H1 (cell line): ENCODE measurements at regions not wholly inside any gene's neighbourhood (a gene's known extent, or its start where the extent isn't known, plus 50 kb on each side); places are given as distances from the start of the nearest gene placed in this dataset.

ENCODE experiments used
- CTCF ChIA-PET: fragments of 300-600 bp; sonication (Branson Sonifier 250); formaldehyde crosslinking; loops from one replicate; lab custom pipeline; 2021; ENCODE audit not compliant: partially characterized antibody; lab: Charles Lee
- POLR2A ChIA-PET: fragments of 300-600 bp; sonication (Branson Sonifier 250); formaldehyde crosslinking; loops from one replicate; lab custom pipeline; 2021; ENCODE audit warnings: inconsistent platforms; ENCODE audit not compliant: partially characterized antibody; lab: Charles Lee
- DNase-seq, 2 experiments: peaks; one replicate each; pipeline versions ENCODE4 v3.0.0 to v3.0.0-alpha.2; 2010 to 2022; ENCODE audit warnings: low spot score in 2 of 2, low read depth in 1 of 2, mixed read lengths in 1 of 2
- FAIRE-seq: peaks from 2 replicates; lab custom pipeline; 2011; peaks lifted over from hg19 to GRCh38; lab: Jason Lieb, UNC
- H2AFZ ChIP-seq: 2 replicates; pipeline ENCODE4 v1.8.1; 2012; ENCODE audit warnings: low read length, inconsistent platforms
- H2AK5ac ChIP-seq: 2 replicates; pipeline ENCODE4 v1.6.1; 2013; ENCODE audit warnings: low read depth, low read length
- H2BK120ac ChIP-seq: replicated peaks from 2 replicates; pipeline ENCODE3; 2013; ENCODE audit warnings: low read depth, low read length, inconsistent platforms
- H2BK12ac ChIP-seq: 2 replicates; pipeline ENCODE4 v1.6.1; 2013; ENCODE audit warnings: low read depth, low read length
- H2BK15ac ChIP-seq: 2 replicates; pipeline ENCODE4 v1.6.1; 2013; ENCODE audit warnings: low read length
- H2BK20ac ChIP-seq: 2 replicates; pipeline ENCODE4 v1.6.1; 2013; ENCODE audit warnings: low read length
- H2BK5ac ChIP-seq: 2 replicates; pipeline ENCODE4 v1.6.1; 2013; ENCODE audit warnings: low read depth, low read length
- H3K14ac ChIP-seq: 2 replicates; pipeline ENCODE4 v1.6.1; 2013; ENCODE audit warnings: inconsistent platforms; ENCODE audit not compliant: insufficient read length
- H3K18ac ChIP-seq: 2 replicates; pipeline ENCODE4 v1.6.1; 2013; ENCODE audit warnings: low read length; ENCODE audit errors: extremely low read depth
- H3K23ac ChIP-seq: 2 replicates; pipeline ENCODE4 v1.6.1; 2013; ENCODE audit warnings: inconsistent platforms; ENCODE audit not compliant: insufficient read length
- H3K23me2 ChIP-seq: 2 replicates; pipeline ENCODE4 v1.6.1; 2013; ENCODE audit warnings: low read depth, low read length
- H3K27ac ChIP-seq: 2 replicates; pipeline ENCODE4 v1.6.1; 2011; ENCODE audit warnings: low read depth, low read length, inconsistent platforms
- H3K27me3 ChIP-seq, 4 experiments: replicated peaks in 1 of 4; 1 replicate in 1 of 4; 2 replicates in 3 of 4; pipeline versions ENCODE4 v1.6.1 to v1.8.1; 2011 to 2013; ENCODE audit warnings: low read length in 3 of 4, mild to moderate bottlenecking in 3 of 4, inconsistent platforms in 2 of 4, mixed read lengths in 2 of 4, moderate library complexity in 1 of 4; ENCODE audit not compliant: control insufficient read depth in 3 of 4, insufficient read depth in 3 of 4; ENCODE audit errors: extremely low read depth in 1 of 4
- H3K36me3 ChIP-seq, 4 experiments: 2 replicates each; pipeline versions ENCODE4 v1.6.1 to v1.8.1; 2011 to 2013; ENCODE audit warnings: mild to moderate bottlenecking in 4 of 4, low read length in 3 of 4, moderate library complexity in 2 of 4, control low read depth in 1 of 4, inconsistent platforms in 1 of 4; ENCODE audit not compliant: insufficient read depth in 4 of 4, control insufficient read depth in 2 of 4
- H3K4ac ChIP-seq: replicated peaks from 2 replicates; pipeline ENCODE3; 2013; ENCODE audit warnings: low read length, low read depth, mixed read lengths, inconsistent platforms; ENCODE audit not compliant: insufficient read length
- H3K4me1 ChIP-seq, 4 experiments: replicated peaks in 1 of 4; 1 replicate in 1 of 4; 2 replicates in 3 of 4; pipeline versions ENCODE4 v1.6.1 to v1.8.1; 2011 to 2013; ENCODE audit warnings: low read length in 3 of 4, inconsistent platforms in 2 of 4, mixed read lengths in 1 of 4; ENCODE audit not compliant: insufficient read depth in 4 of 4, control insufficient read depth in 3 of 4
- H3K4me2 ChIP-seq, 2 experiments: 2 replicates each; pipeline versions ENCODE4 v1.6.1 to v1.8.1; 2011 to 2013; ENCODE audit warnings: low read depth in 2 of 2, low read length in 2 of 2, control low read depth in 1 of 2, inconsistent platforms in 1 of 2, mild to moderate bottlenecking in 1 of 2; ENCODE audit not compliant: insufficient read depth in 1 of 2
- H3K4me3 ChIP-seq, 4 experiments: fragments of 200-600, 300-600 bp in 1 of 4; sonication (generic), shearing (Covaris generic), sonication (Bioruptor Twin) in 1 of 4; 2 replicates each; pipeline versions ENCODE4 v1.5.1 to v1.8.1; 2011 to 2016; ENCODE audit warnings: low read length in 4 of 4, low read depth in 3 of 4, control low read depth in 2 of 4, inconsistent platforms in 2 of 4, mild to moderate bottlenecking in 2 of 4, mixed read lengths in 1 of 4, moderate library complexity in 1 of 4; ENCODE audit not compliant: insufficient read depth in 2 of 4; ENCODE audit errors: extremely low read depth in 1 of 4
- H3K56ac ChIP-seq: replicated peaks from 2 replicates; pipeline ENCODE3; 2013; ENCODE audit warnings: low read depth, mild to moderate bottlenecking, mixed read lengths, low read length, inconsistent platforms; ENCODE audit not compliant: insufficient read length
- H3K79me1 ChIP-seq: 2 replicates; pipeline ENCODE4 v1.6.1; 2013; ENCODE audit warnings: low read depth, low read length, control low read depth
- H3K79me2 ChIP-seq, 2 experiments: 2 replicates each; pipeline versions ENCODE4 v1.6.1 to v1.8.1; 2012 to 2013; ENCODE audit warnings: low read length in 2 of 2, mild to moderate bottlenecking in 2 of 2, inconsistent platforms in 1 of 2; ENCODE audit not compliant: insufficient read depth in 2 of 2, control insufficient read depth in 1 of 2
- H3K9ac ChIP-seq, 4 experiments: replicated peaks in 1 of 4; 1 replicate in 1 of 4; 2 replicates in 3 of 4; pipeline versions ENCODE4 v1.6.1 to v1.8.1; 2011 to 2013; ENCODE audit warnings: low read depth in 3 of 4, low read length in 3 of 4, control low read depth in 2 of 4, mild to moderate bottlenecking in 2 of 4, moderate library complexity in 2 of 4, inconsistent platforms in 1 of 4; ENCODE audit errors: extremely low read depth in 1 of 4
- H3K9me3 ChIP-seq, 2 experiments: 2 replicates each; pipeline versions ENCODE4 v1.6.1 to v1.8.1; 2012 to 2013; ENCODE audit warnings: mild to moderate bottlenecking in 2 of 2, moderate library complexity in 2 of 2, control low read depth in 1 of 2, inconsistent platforms in 1 of 2, low read depth in 1 of 2, low read length in 1 of 2, mixed read lengths in 1 of 2; ENCODE audit not compliant: insufficient read depth in 2 of 2
- H4K20me1 ChIP-seq, 2 experiments: replicated peaks in 1 of 2; 2 replicates each; pipeline versions ENCODE3 to v1.8.1; 2011 to 2013; ENCODE audit warnings: inconsistent platforms in 2 of 2, low read length in 2 of 2, mild to moderate bottlenecking in 1 of 2; ENCODE audit not compliant: insufficient read depth in 2 of 2, control insufficient read depth in 1 of 2
- H4K5ac ChIP-seq: 2 replicates; pipeline ENCODE4 v1.6.1; 2013; ENCODE audit warnings: low read length, low read depth, mixed read lengths, inconsistent platforms; ENCODE audit not compliant: insufficient read length
- H4K8ac ChIP-seq: 2 replicates; pipeline ENCODE4 v1.8.0; 2013; ENCODE audit warnings: mild to moderate bottlenecking, moderate library complexity, low read length, inconsistent platforms; ENCODE audit not compliant: insufficient read depth; ENCODE audit errors: extremely low read depth
- H4K91ac ChIP-seq: replicated peaks from 2 replicates; pipeline ENCODE3; 2013; ENCODE audit warnings: low read length, mixed read lengths, inconsistent platforms; ENCODE audit not compliant: insufficient read length
- CHD2 ChIP-seq: IDR thresholded peaks from 2 replicates; pipeline ENCODE4 v1.6.1; 2012; ENCODE audit warnings: low read length, improper control_type of control experiment
- HDAC2 ChIP-seq, 2 experiments: fragments of 300-600 bp in 1 of 2; sonication (generic) in 1 of 2; IDR thresholded peaks; 2 replicates each; pipeline ENCODE4 v1.6.1; 2011 to 2012; ENCODE audit warnings: low read depth in 2 of 2, low read length in 2 of 2, mild to moderate bottlenecking in 2 of 2, moderate library complexity in 2 of 2, borderline replicate concordance in 1 of 2, inconsistent platforms in 1 of 2
- JUND ChIP-seq: IDR thresholded peaks from 2 replicates; pipeline ENCODE4 v1.6.1; 2011; ENCODE audit warnings: mild to moderate bottlenecking, improper control_type of control experiment, low read length
- PHF8 ChIP-seq: fragments of 200-600 bp; sonication (generic); conservative IDR thresholded peaks from 2 replicates; pipeline ENCODE4 v1.7.1; 2012; ENCODE audit warnings: low read depth, mild to moderate bottlenecking, inconsistent platforms, low read length, moderate library complexity
- RNF2 ChIP-seq: fragments of 200-900, 300-1000 bp; sonication (generic); IDR thresholded peaks from 2 replicates; pipeline ENCODE4 v1.7.1; 2016; ENCODE audit warnings: borderline replicate concordance, low read depth, mild to moderate bottlenecking, antibody characterized with exemption, low read length; ENCODE audit not compliant: poor library complexity, severe bottlenecking; ENCODE audit errors: missing control alignments
- SAP30 ChIP-seq: fragments of 300-600 bp; sonication (generic); IDR thresholded peaks from 2 replicates; pipeline ENCODE4 v1.7.1; 2012; ENCODE audit warnings: low read length, moderate library complexity, mild to moderate bottlenecking, inconsistent platforms; ENCODE audit not compliant: insufficient read depth, insufficient replicate concordance
- SIN3A ChIP-seq, 2 experiments: IDR thresholded peaks in 1 of 2; conservative IDR thresholded peaks in 1 of 2; 2 replicates each; pipeline ENCODE4 v1.6.1; 2011 to 2012; ENCODE audit warnings: low read length in 2 of 2, improper control_type of control experiment in 1 of 2, low read depth in 1 of 2, mild to moderate bottlenecking in 1 of 2
- TAF7 ChIP-seq: optimal IDR thresholded peaks from 2 replicates; pipeline ENCODE3; 2011; ENCODE audit warnings: low read depth, mild to moderate bottlenecking, inconsistent platforms, low read length, moderate library complexity, borderline replicate concordance
- WGBS, 2 experiments: shearing (Covaris generic) in 1 of 2; methylation state at CpG; one replicate each; pipeline versions ENCODE4 v1.1.6 to v1.1.7; 2013 to 2015; ENCODE audit warnings: low lambda C conversion rate in 2 of 2, mixed read lengths in 2 of 2, inconsistent platforms in 1 of 2, low coverage in 1 of 2, missing lambda C conversion rate in 1 of 2; ENCODE audit not compliant: insufficient replicate concordance in 2 of 2, insufficient coverage in 1 of 2, insufficient read length in 1 of 2; ENCODE audit errors: extremely low coverage in 1 of 2, missing lambda C conversion rate in 1 of 2; 5-methylcytosine and 5-hydroxymethylcytosine counted together
- TF ChIP-seq, protein P1 (sequence below): IDR thresholded peaks from 2 replicates; pipeline ENCODE4 v1.6.1; 2012; ENCODE audit warnings: inconsistent platforms
- TF ChIP-seq, protein P2 (sequence below), 3 experiments: IDR thresholded peaks; 1 replicate in 2 of 3; 2 replicates in 1 of 3; pipeline versions ENCODE4 v1.5.1 to v1.6.1; 2011; ENCODE audit warnings: low read length in 3 of 3, mild to moderate bottlenecking in 3 of 3, inconsistent platforms in 2 of 3, low read depth in 1 of 3, moderate library complexity in 1 of 3; ENCODE audit not compliant: insufficient read depth in 1 of 3; ENCODE audit errors: control extremely low read depth in 1 of 3

DNA sequence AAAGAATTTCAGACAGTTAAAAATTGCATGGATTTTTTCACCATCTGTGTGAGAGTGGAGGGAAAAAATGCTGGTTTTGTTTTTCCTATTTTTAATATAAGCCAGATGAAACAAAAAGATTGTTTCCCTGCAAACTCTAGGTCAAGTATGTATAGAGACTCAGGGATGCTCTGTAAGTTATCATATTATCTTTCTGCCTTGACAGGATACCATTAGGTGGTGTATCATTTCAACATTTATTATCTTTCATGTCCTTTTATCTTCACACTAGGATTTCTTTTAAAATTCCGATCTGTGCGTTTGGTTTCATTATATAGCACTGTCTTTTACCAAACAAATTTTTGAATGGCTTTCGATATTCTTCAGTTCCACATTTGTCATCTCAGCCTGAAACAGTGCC lies 225.3 kb downstream of the EN1 start:
- FAIRE-seq: no peak
- DNase-seq: no peak
- Histone ChIP-seq H2BK20ac (no peak overlapping the region), H3K27ac (no peak overlapping the region), H3K23me2 (no peaks in the 10 kb centered on the region), H3K9ac (no peak overlapping the region), H2AK5ac (no peak overlapping the region), H3K36me3 (no peaks in the 10 kb centered on the region), H3K79me1 (no peaks in the 10 kb centered on the region), H3K14ac (no peak overlapping the region), H2BK5ac (no peak overlapping the region), H4K5ac (no peak overlapping the region), H3K4me1 (peaks cover 0 to 2% (median 0%) of the 10 kb centered on the region in 4 experiments; a peak in 2 of 7 replicates), H2BK15ac (no peak overlapping the region), H3K4me3 (no peak overlapping the region), H3K27me3 (no peaks in the 10 kb centered on the region; a peak in 1 of 7 replicates), H3K4me2 (no peak overlapping the region), H2BK12ac (no peak overlapping the region), H3K23ac (no peak overlapping the region), H3K4ac (no peak overlapping the region), H3K9me3 (no peaks in the 10 kb centered on the region), H4K91ac (no peak overlapping the region), H3K18ac (no peak overlapping the region), H2BK120ac (no peak overlapping the region), H4K20me1 (no peaks in the 10 kb centered on the region), H2AFZ (no peak overlapping the region), H3K56ac (no peak overlapping the region), H4K8ac (no peak overlapping the region), H3K79me2 (no peaks in the 10 kb centered on the region)
- WGBS, 2 experiments: 94% methylated on average over 3 of the region's 3 CpGs; no CpG with 5 or more reads in 1 of the 2 experiments
- POLR2A ChIA-PET: no interaction called here
- CTCF ChIA-PET: interaction anchor here (1.5 kb wide), 1 partner anchor 129 kb away, joined by 3 read pairs; no protein-coding TSS in a partner anchor
- no peak for TF ChIP-seq JUND
- TF ChIP-seq CHD2: no peak
- no peak for TF ChIP-seq TAF7
- TF ChIP-seq, protein P1, sequence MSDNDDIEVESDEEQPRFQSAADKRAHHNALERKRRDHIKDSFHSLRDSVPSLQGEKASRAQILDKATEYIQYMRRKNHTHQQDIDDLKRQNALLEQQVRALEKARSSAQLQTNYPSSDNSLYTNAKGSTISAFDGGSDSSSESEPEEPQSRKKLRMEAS: no peak
- TF ChIP-seq RNF2: no peak
- TF ChIP-seq SAP30: no peak
- TF ChIP-seq, protein P2, sequence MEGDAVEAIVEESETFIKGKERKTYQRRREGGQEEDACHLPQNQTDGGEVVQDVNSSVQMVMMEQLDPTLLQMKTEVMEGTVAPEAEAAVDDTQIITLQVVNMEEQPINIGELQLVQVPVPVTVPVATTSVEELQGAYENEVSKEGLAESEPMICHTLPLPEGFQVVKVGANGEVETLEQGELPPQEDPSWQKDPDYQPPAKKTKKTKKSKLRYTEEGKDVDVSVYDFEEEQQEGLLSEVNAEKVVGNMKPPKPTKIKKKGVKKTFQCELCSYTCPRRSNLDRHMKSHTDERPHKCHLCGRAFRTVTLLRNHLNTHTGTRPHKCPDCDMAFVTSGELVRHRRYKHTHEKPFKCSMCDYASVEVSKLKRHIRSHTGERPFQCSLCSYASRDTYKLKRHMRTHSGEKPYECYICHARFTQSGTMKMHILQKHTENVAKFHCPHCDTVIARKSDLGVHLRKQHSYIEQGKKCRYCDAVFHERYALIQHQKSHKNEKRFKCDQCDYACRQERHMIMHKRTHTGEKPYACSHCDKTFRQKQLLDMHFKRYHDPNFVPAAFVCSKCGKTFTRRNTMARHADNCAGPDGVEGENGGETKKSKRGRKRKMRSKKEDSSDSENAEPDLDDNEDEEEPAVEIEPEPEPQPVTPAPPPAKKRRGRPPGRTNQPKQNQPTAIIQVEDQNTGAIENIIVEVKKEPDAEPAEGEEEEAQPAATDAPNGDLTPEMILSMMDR (IDR thresholded peaks at IDR 0.05; ENCODE audit: control extremely low read depth in 1 of 3, insufficient read depth in 1 of 3, low read depth in 1 of 3, low read length in 3 of 3): no peak
- TF ChIP-seq HDAC2 (IDR thresholded peaks at IDR 0.05; ENCODE audit: borderline replicate concordance in 1 of 2, low read depth in 2 of 2, low read length in 2 of 2): no peak
- TF ChIP-seq SIN3A (conservative IDR thresholded peaks at IDR 0.05 in 1 of 2, IDR thresholded peaks at IDR 0.05 in 1 of 2; ENCODE audit: low read depth in 1 of 2, low read length in 2 of 2): no peak
- no peak for TF ChIP-seq PHF8
